HepG2 (cell line): ENCODE measurements at regions not wholly inside any gene's neighbourhood (a gene's known extent, or its start where the extent isn't known, plus 50 kb on each side); places are given as distances from the start of the nearest gene placed in this dataset.

Source experiments
- ATAC-seq: fragments of 200-7000 bp; cut with Tn5 transposase; 3 replicates; pipeline ENCODE4 v1.9.1; 2020; ENCODE audit warnings: mild to moderate bottlenecking, moderate library complexity
- BruUV-seq: library from RNA; stranded (reverse); fragments of 400-500 nt; replicated peaks from 2 replicates; lab custom pipeline; 2021; lab: Mats Ljungman, UMichigan
- CTCF ChIA-PET: fragments of 300-600 bp; formaldehyde crosslinking; extraction: SDS; loops from one replicate; lab custom pipeline; 2021; ENCODE audit warnings: low total read pairs, inconsistent platforms, low intra/inter-chr PET ratio; lab: Yijun Ruan, JAX
- POLR2A ChIA-PET: fragments of 350-600 bp; sonication (Branson Sonifier 250); formaldehyde crosslinking; loops from one replicate; lab custom pipeline; 2020; ENCODE audit warnings: antibody characterized with exemption, inconsistent platforms; lab: Yijun Ruan, JAX
- DNase-seq: peaks from one replicate; pipeline ENCODE4 v3.0.0-alpha.2; 2015; ENCODE audit warnings: low spot score
- FAIRE-seq: peaks from 3 replicates; lab custom pipeline; 2011; peaks lifted over from hg19 to GRCh38; lab: Jason Lieb, UNC
- H2AFZ ChIP-seq: one replicate; pipeline ENCODE4 v1.6.1; 2011; ENCODE audit warnings: low read length, inconsistent platforms
- H3K27ac ChIP-seq: fragments of 300-600 bp; 3 replicates; pipeline ENCODE4 v1.8.0; 2011; ENCODE audit warnings: mixed run types, mild to moderate bottlenecking, mixed read lengths, low read length, inconsistent platforms; ENCODE audit not compliant: insufficient read depth; ENCODE audit errors: extremely low read length
- H3K27me3 ChIP-seq, 2 experiments: fragments of 200-600 bp in 1 of 2; 2 replicates in 1 of 2; 3 replicates in 1 of 2; pipeline versions ENCODE4 v1.6.0 to v1.8.0; 2011; ENCODE audit warnings: low read length in 2 of 2, mild to moderate bottlenecking in 2 of 2, moderate library complexity in 2 of 2, inconsistent platforms in 1 of 2; ENCODE audit not compliant: insufficient read depth in 2 of 2, control insufficient read depth in 1 of 2
- H3K36me3 ChIP-seq, 2 experiments: fragments of 200-600 bp in 1 of 2; replicated peaks in 1 of 2; 2 replicates in 1 of 2; 3 replicates in 1 of 2; pipeline versions ENCODE4 v1.5.1 to v1.8.0; 2011; ENCODE audit warnings: low read length in 2 of 2, inconsistent platforms in 1 of 2; ENCODE audit not compliant: insufficient read depth in 2 of 2, control insufficient read depth in 1 of 2
- H3K4me1 ChIP-seq: 2 replicates; pipeline ENCODE4 v1.5.1; 2012; ENCODE audit warnings: low read length, inconsistent platforms; ENCODE audit not compliant: insufficient read depth
- H3K4me2 ChIP-seq: 2 replicates; pipeline ENCODE4 v1.6.0; 2011; ENCODE audit warnings: low read depth, low read length, inconsistent platforms
- H3K4me3 ChIP-seq, 3 experiments: fragments of 200-600 bp in 1 of 3; sonication (generic), shearing (Covaris generic) in 1 of 3; replicated peaks in 1 of 3; 2 replicates each; pipeline ENCODE4 v1.5.1; 2011 to 2016; ENCODE audit warnings: low read length in 3 of 3, inconsistent platforms in 2 of 3, low read depth in 2 of 3, mild to moderate bottlenecking in 2 of 3, control low read depth in 1 of 3, mixed read lengths in 1 of 3; ENCODE audit not compliant: insufficient read depth in 1 of 3
- H3K79me2 ChIP-seq: one replicate; pipeline ENCODE4 v1.6.1; 2011; ENCODE audit warnings: low read length, inconsistent platforms; ENCODE audit not compliant: insufficient read depth
- H3K9ac ChIP-seq: 2 replicates; pipeline ENCODE4 v1.6.0; 2011; ENCODE audit warnings: mild to moderate bottlenecking, low read depth, low read length, inconsistent platforms; ENCODE audit not compliant: insufficient read depth
- H3K9me3 ChIP-seq: 2 replicates; pipeline ENCODE4 v1.5.1; 2012; ENCODE audit warnings: mild to moderate bottlenecking, low read length
- H4K20me1 ChIP-seq: 2 replicates; pipeline ENCODE4 v1.6.0; 2011; ENCODE audit warnings: inconsistent platforms, mild to moderate bottlenecking, low read length, moderate library complexity; ENCODE audit not compliant: insufficient read depth
- MTA3 ChIP-seq: sonication (generic); formaldehyde crosslinking; IDR thresholded peaks from 2 replicates; pipeline ENCODE4 v1.4.0; 2020; ENCODE audit warnings: missing genetic modification reagents
- POLR2G ChIP-seq: fragments of 200-400 bp; formaldehyde crosslinking; IDR thresholded peaks from 2 replicates; pipeline ENCODE4 v1.6.1; 2018; ENCODE audit warnings: mild to moderate bottlenecking, low read depth, low read length, moderate library complexity
- ZBTB3 ChIP-seq: sonication (generic); formaldehyde crosslinking; IDR thresholded peaks from 2 replicates; pipeline ENCODE4 v1.4.0; 2020; ENCODE audit warnings: low read depth, mild to moderate bottlenecking, moderate library complexity, missing genetic modification reagents, borderline replicate concordance
- ZC3H4 ChIP-seq: sonication (generic); formaldehyde crosslinking; IDR thresholded peaks from 2 replicates; pipeline ENCODE4 v1.4.0; 2020; ENCODE audit warnings: missing genetic modification reagents, borderline replicate concordance
- ZNF280D ChIP-seq: sonication (generic); formaldehyde crosslinking; IDR thresholded peaks from 2 replicates; pipeline ENCODE4 v1.5.1; 2020; ENCODE audit warnings: mild to moderate bottlenecking, missing genetic modification reagents
- ZSCAN30 ChIP-seq: sonication (generic); formaldehyde crosslinking; IDR thresholded peaks from 2 replicates; pipeline ENCODE4 v1.5.0; 2020; ENCODE audit warnings: mild to moderate bottlenecking, missing genetic modification reagents
- WGBS: methylation state at CpG from one replicate; pipeline ENCODE4 v1.1.6; 2017; ENCODE audit warnings: low lambda C conversion rate; 5-methylcytosine and 5-hydroxymethylcytosine counted together
- in situ Hi-C: cut with HindIII; loops from 2 replicates; pipeline ENCODE4 v1.10.0; 2017; ENCODE audit warnings: low pct_unique_long_range_greater_than_20kb; ENCODE audit not compliant: extremely low pct_ligation_motif_present
- intact Hi-C: fragments of 100-400 bp; cut with micrococcal nuclease; formaldehyde crosslinking; loops from one replicate; pipeline ENCODE4 v1.10.0; 2022; ENCODE audit not compliant: unreplicated experiment
- TF ChIP-seq, protein P1 (sequence below): sonication (generic); formaldehyde crosslinking; IDR thresholded peaks from 2 replicates; pipeline ENCODE4 v1.5.0; 2020; ENCODE audit warnings: missing genetic modification reagents
- TF ChIP-seq, protein P2 (sequence below), 2 experiments: fragments of 450-650 bp in 1 of 2; sonication (generic) in 1 of 2; formaldehyde crosslinking in 1 of 2; IDR thresholded peaks; 2 replicates each; pipeline versions ENCODE4 v1.6.1 to v1.8.0; 2016 to 2022; ENCODE audit warnings: antibody characterized with exemption in 1 of 2, mild to moderate bottlenecking in 1 of 2, missing genetic modification reagents in 1 of 2

DNA sequence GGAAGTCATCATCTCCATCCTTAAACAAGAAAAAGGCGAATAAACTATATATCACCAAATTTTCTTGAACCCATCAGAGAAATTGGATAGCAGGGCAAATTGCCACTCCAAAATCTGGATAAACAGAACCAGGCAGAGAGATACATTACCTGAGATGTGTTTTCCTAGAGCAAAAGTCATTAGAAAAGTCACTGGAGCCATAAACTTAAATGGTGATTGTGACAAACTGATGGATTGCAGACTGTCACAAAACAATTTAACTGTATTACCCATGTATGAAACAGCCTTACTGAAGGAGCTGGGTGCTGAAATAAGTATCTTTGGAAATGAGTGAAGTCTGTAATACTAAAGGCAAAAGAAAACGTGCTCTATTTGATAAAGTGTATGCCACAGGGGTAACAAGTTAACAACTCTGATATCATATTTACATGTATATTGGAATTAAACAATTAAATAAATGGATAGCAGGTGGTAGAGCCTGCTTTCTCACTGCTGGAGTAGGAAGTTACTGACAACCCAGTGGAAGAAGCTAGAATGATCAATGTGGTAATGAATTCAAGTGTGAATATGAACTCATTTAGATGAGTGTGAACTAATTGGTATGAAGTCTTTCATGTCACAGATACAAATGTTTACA lies 186.9 kb downstream of the LMBRD1 start:
- no peak for DNase-seq
- Histone ChIP-seq H3K27me3 (no peaks in the 10 kb centered on the region), H3K27ac (no peak overlapping the region), H3K4me1 (no peaks in the 10 kb centered on the region), H3K9ac (no peak overlapping the region), H2AFZ (no peak overlapping the region), H4K20me1 (no peaks in the 10 kb centered on the region), H3K79me2 (no peaks in the 10 kb centered on the region), H3K4me2 (no peak overlapping the region), H3K4me3 (no peak overlapping the region), H3K9me3 (no peaks in the 10 kb centered on the region), H3K36me3 (no peaks in the 10 kb centered on the region)
- FAIRE-seq: no peak
- POLR2A ChIA-PET: no interaction called here
- 41% methylated on average over 2 of the region's 2 CpGs for WGBS
- BruUV-seq: no TSS peak
- no peak for ATAC-seq
- CTCF ChIA-PET: no interaction called here
- TF ChIP-seq ZBTB3 (CRISPR knock-in tag) (no peak), ZSCAN30 (CRISPR knock-in tag) (no peak), POLR2G (no peak), MTA3 (CRISPR knock-in tag) (no peak), ZNF280D (no peak), ZC3H4 (CRISPR knock-in tag) (no peak)
- TF ChIP-seq, protein P1, sequence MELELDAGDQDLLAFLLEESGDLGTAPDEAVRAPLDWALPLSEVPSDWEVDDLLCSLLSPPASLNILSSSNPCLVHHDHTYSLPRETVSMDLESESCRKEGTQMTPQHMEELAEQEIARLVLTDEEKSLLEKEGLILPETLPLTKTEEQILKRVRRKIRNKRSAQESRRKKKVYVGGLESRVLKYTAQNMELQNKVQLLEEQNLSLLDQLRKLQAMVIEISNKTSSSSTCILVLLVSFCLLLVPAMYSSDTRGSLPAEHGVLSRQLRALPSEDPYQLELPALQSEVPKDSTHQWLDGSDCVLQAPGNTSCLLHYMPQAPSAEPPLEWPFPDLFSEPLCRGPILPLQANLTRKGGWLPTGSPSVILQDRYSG (CRISPR knock-in tag): no peak
- TF ChIP-seq, protein P2, sequence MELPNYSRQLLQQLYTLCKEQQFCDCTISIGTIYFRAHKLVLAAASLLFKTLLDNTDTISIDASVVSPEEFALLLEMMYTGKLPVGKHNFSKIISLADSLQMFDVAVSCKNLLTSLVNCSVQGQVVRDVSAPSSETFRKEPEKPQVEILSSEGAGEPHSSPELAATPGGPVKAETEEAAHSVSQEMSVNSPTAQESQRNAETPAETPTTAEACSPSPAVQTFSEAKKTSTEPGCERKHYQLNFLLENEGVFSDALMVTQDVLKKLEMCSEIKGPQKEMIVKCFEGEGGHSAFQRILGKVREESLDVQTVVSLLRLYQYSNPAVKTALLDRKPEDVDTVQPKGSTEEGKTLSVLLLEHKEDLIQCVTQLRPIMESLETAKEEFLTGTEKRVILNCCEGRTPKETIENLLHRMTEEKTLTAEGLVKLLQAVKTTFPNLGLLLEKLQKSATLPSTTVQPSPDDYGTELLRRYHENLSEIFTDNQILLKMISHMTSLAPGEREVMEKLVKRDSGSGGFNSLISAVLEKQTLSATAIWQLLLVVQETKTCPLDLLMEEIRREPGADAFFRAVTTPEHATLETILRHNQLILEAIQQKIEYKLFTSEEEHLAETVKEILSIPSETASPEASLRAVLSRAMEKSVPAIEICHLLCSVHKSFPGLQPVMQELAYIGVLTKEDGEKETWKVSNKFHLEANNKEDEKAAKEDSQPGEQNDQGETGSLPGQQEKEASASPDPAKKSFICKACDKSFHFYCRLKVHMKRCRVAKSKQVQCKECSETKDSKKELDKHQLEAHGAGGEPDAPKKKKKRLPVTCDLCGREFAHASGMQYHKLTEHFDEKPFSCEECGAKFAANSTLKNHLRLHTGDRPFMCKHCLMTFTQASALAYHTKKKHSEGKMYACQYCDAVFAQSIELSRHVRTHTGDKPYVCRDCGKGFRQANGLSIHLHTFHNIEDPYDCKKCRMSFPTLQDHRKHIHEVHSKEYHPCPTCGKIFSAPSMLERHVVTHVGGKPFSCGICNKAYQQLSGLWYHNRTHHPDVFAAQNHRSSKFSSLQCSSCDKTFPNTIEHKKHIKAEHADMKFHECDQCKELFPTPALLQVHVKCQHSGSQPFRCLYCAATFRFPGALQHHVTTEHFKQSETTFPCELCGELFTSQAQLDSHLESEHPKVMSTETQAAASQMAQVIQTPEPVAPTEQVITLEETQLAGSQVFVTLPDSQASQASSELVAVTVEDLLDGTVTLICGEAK (IDR thresholded peaks at IDR 0.05): no peak
- TF ChIP-seq, protein P2 (CRISPR knock-in tag; IDR thresholded peaks at IDR 0.05): no peak
- in situ Hi-C loops: no loop called here
- intact Hi-C loops: no loop called here
